ENCODE measurements at regions not wholly inside any gene's neighbourhood (a gene's known extent, or its start where the extent isn't known, plus 50 kb on each side); places are given as distances from the start of the nearest gene placed in this dataset.

DNA sequence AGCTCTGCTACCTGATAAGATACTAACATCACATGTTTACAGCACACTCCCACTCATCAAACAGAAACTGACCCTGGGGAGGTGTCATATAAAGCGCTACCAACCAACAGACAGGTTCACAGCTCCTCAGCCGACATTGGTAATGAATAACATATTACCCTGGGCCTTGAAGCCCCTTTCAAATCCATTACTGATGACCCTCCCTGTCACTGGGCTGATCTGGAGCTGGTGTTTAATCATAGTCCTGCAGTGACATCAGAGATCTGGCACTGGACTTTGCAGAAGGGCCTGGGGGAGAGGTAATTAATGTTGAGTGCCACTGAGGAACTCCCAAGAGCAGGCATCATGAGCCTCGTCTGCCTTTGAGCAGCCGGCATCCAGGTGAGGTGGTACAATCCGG, 306.5 kb upstream of the NFE2L3 start:
- no peak for TF ChIP-seq POLR2A (IDR thresholded peaks at IDR 0.05)
- TF ChIP-seq, protein P1, sequence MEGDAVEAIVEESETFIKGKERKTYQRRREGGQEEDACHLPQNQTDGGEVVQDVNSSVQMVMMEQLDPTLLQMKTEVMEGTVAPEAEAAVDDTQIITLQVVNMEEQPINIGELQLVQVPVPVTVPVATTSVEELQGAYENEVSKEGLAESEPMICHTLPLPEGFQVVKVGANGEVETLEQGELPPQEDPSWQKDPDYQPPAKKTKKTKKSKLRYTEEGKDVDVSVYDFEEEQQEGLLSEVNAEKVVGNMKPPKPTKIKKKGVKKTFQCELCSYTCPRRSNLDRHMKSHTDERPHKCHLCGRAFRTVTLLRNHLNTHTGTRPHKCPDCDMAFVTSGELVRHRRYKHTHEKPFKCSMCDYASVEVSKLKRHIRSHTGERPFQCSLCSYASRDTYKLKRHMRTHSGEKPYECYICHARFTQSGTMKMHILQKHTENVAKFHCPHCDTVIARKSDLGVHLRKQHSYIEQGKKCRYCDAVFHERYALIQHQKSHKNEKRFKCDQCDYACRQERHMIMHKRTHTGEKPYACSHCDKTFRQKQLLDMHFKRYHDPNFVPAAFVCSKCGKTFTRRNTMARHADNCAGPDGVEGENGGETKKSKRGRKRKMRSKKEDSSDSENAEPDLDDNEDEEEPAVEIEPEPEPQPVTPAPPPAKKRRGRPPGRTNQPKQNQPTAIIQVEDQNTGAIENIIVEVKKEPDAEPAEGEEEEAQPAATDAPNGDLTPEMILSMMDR (IDR thresholded peaks at IDR 0.05), result no peak
